Retinal pigment epithelial cell (primary cell): ENCODE measurements at regions not wholly inside any gene's neighbourhood (a gene's known extent, or its start where the extent isn't known, plus 50 kb on each side); places are given as distances from the start of the nearest gene placed in this dataset.

ENCODE experiments used
- DNase-seq: peaks from one replicate; pipeline ENCODE4 v3.0.0-alpha.2; 2010; ENCODE audit warnings: low read depth
- H3K4me3 ChIP-seq: 2 replicates; pipeline ENCODE4 v1.5.1; 2011; ENCODE audit warnings: mild to moderate bottlenecking, low read length, control low read depth, moderate library complexity
- CTCF ChIP-seq: conservative IDR thresholded peaks from 2 replicates; pipeline ENCODE4 v1.5.1; 2011; ENCODE audit warnings: low read depth, low read length, control low read depth, inconsistent platforms

GRCh38 chr1:59008599-59009347 lies 224.9 kb upstream of the JUN start:
- no peak for DNase-seq
- H3K4me3 ChIP-seq: no peak overlapping the region
- no peak for TF ChIP-seq CTCF

GRCh38 chr1:59011663-59012062 lies 227.8 kb upstream of the JUN start:
- H3K4me3 ChIP-seq: no peak overlapping the region
- no peak for TF ChIP-seq CTCF
- DNase-seq: no peak

- H3K4me3 ChIP-seq: no peak overlapping the region
- no peak for TF ChIP-seq CTCF
- no peak for DNase-seq
Measured at GRCh38 chr1:59012378-59012777, 228.5 kb upstream of the JUN start.

- DNase-seq: no peak
- H3K4me3 ChIP-seq: no peak overlapping the region
Measured at GRCh38 chr1:59013276-59013927, 229.6 kb upstream of the JUN start.

GRCh38 chr1:59013928-59014279 lies 230.1 kb upstream of the JUN start:
- no peak overlapping the region for H3K4me3 ChIP-seq
- no peak for TF ChIP-seq CTCF
- DNase-seq: no peak

More at GRCh38 chr1:59013276-59013927, 229.6 kb upstream of the JUN start:
- TF ChIP-seq CTCF: no peak

- no peak for DNase-seq
- no peak overlapping the region for H3K4me3 ChIP-seq
- no peak for TF ChIP-seq CTCF
Measured at GRCh38 chr1:59014827-59015226, 231.0 kb upstream of the JUN start.

- no peak for DNase-seq
- no peak for TF ChIP-seq CTCF
- H3K4me3 ChIP-seq: no peak overlapping the region
Measured at GRCh38 chr1:59015708-59016107, 231.9 kb upstream of the JUN start.
